ENCODE measurements at regions not wholly inside any gene's neighbourhood (a gene's known extent, or its start where the extent isn't known, plus 50 kb on each side); places are given as distances from the start of the nearest gene placed in this dataset.

GRCh38 chr10:2043379-2043778 is 306.1 kb upstream of the ADARB2 start:
- Histone ChIP-seq H3K9me3 (no peaks in the 10 kb centered on the region), H3K27ac (no peak overlapping the region), H3K4me1 (no peaks in the 10 kb centered on the region), H3K27me3 (no peaks in the 10 kb centered on the region), H3K36me3 (no peaks in the 10 kb centered on the region), H3K4me3 (no peak overlapping the region)
- intact Hi-C loops (cut with DNase I; ENCODE audit: low total_unique reads) = no loop called here
- no peak for DNase-seq (ENCODE audit: low spot score in 2 of 2)
- no peak for TF ChIP-seq POLR2A (IDR thresholded peaks at IDR 0.05)
- no peak for TF ChIP-seq CTCF (IDR thresholded peaks at IDR 0.05)
- no peak for TF ChIP-seq POLR2AphosphoS5 (IDR thresholded peaks at IDR 0.05)

- TF ChIP-seq CTCF (IDR thresholded peaks at IDR 0.05) (no peak), POLR2A (IDR thresholded peaks at IDR 0.05) (no peak), POLR2AphosphoS5 (IDR thresholded peaks at IDR 0.05) (no peak)
- intact Hi-C loops (cut with DNase I; ENCODE audit: low total_unique reads) = no loop called here
- no peak for DNase-seq (ENCODE audit: low spot score in 2 of 2)
- Histone ChIP-seq H3K27me3 (no peaks in the 10 kb centered on the region), H3K36me3 (no peaks in the 10 kb centered on the region), H3K9me3 (no peaks in the 10 kb centered on the region), H3K4me3 (no peak overlapping the region), H3K27ac (no peak overlapping the region), H3K4me1 (no peaks in the 10 kb centered on the region)
These were observed 300.7 kb upstream of the ADARB2 start for GRCh38 chr10:2038036-2038435.

GRCh38 chr10:2037246-2037645 is 299.9 kb upstream of the ADARB2 start:
- Histone ChIP-seq H3K27ac (no peak overlapping the region), H3K4me3 (no peak overlapping the region)
- intact Hi-C loops (cut with DNase I; ENCODE audit: low total_unique reads) = no loop called here

GRCh38 chr10:2036209-2036608 is 298.9 kb upstream of the ADARB2 start:
- intact Hi-C loops (cut with DNase I; ENCODE audit: low total_unique reads) = no loop called here
- DNase-seq (ENCODE audit: low spot score in 2 of 2) = no peak

More at GRCh38 chr10:2037246-2037645, 299.9 kb upstream of the ADARB2 start:
- TF ChIP-seq CTCF (IDR thresholded peaks at IDR 0.05) = no peak
- no peak for TF ChIP-seq POLR2AphosphoS5 (IDR thresholded peaks at IDR 0.05)
- TF ChIP-seq POLR2A (IDR thresholded peaks at IDR 0.05) = no peak
- no peaks in the 10 kb centered on the region for H3K27me3 ChIP-seq
- H3K9me3 ChIP-seq = no peaks in the 10 kb centered on the region
- no peaks in the 10 kb centered on the region for H3K36me3 ChIP-seq
- H3K4me1 ChIP-seq = no peaks in the 10 kb centered on the region
- no peak for DNase-seq (ENCODE audit: low spot score in 2 of 2)

GRCh38 chr10:2030046-2030445 is 292.7 kb upstream of the ADARB2 start:
- intact Hi-C loops (cut with DNase I; ENCODE audit: low total_unique reads) = no loop called here
- no peak for TF ChIP-seq CTCF (IDR thresholded peaks at IDR 0.05)
- no peak for TF ChIP-seq POLR2AphosphoS5 (IDR thresholded peaks at IDR 0.05)
- no peak for TF ChIP-seq POLR2A (IDR thresholded peaks at IDR 0.05)
- Histone ChIP-seq H3K27me3 (no peaks in the 10 kb centered on the region), H3K9me3 (peaks cover 0 to 6% of the 10 kb centered on the region in 2 donors), H3K4me3 (no peak overlapping the region), H3K27ac (no peak overlapping the region), H3K4me1 (no peaks in the 10 kb centered on the region), H3K36me3 (no peaks in the 10 kb centered on the region)
- no peak for DNase-seq (ENCODE audit: low spot score in 2 of 2)

More at GRCh38 chr10:2036209-2036608, 298.9 kb upstream of the ADARB2 start:
- no peaks in the 10 kb centered on the region for H3K36me3 ChIP-seq
- no peak for TF ChIP-seq POLR2AphosphoS5 (IDR thresholded peaks at IDR 0.05)
- no peak for TF ChIP-seq POLR2A (IDR thresholded peaks at IDR 0.05)
- TF ChIP-seq CTCF (IDR thresholded peaks at IDR 0.05) = no peak
- no peak overlapping the region for H3K4me3 ChIP-seq
- no peak overlapping the region for H3K27ac ChIP-seq
- peaks cover 0 to 1% of the 10 kb centered on the region in 2 donors for H3K9me3 ChIP-seq
- H3K4me1 ChIP-seq = no peaks in the 10 kb centered on the region
- H3K27me3 ChIP-seq = no peaks in the 10 kb centered on the region
